GM19351 (cell line): ENCODE measurements at regions not wholly inside any gene's neighbourhood (a gene's known extent, or its start where the extent isn't known, plus 50 kb on each side); places are given as distances from the start of the nearest gene placed in this dataset.
A peak's percentile ranks its signal among the peaks of the same experiment; 100 is the strongest.

Experiments used
- ATAC-seq: cut with Tn5 transposase; IDR thresholded peaks from one replicate; pipeline ENCODE4 v1.9.1; 2021; ENCODE audit warnings: mild to moderate bottlenecking, moderate library complexity; ENCODE audit not compliant: unreplicated experiment

GRCh38 chr10:10826125-10826524 lies 191.5 kb upstream of the CELF2 start:
- no peak for ATAC-seq

- no peak for ATAC-seq
Observed at GRCh38 chr10:10828623-10829022, 189.0 kb upstream of the CELF2 start.

GRCh38 chr10:10829576-10829975 lies 188.1 kb upstream of the CELF2 start:
- no peak for ATAC-seq

GRCh38 chr10:10830293-10830986 lies 187.2 kb upstream of the CELF2 start:
- no peak for ATAC-seq

- no peak for ATAC-seq
Observed at GRCh38 chr10:10831085-10831484, 186.6 kb upstream of the CELF2 start.

GRCh38 chr10:10833955-10834354 lies 183.7 kb upstream of the CELF2 start:
- no peak for ATAC-seq

- no peak for ATAC-seq
Observed at GRCh38 chr10:10844251-10844650, 173.4 kb upstream of the CELF2 start.

GRCh38 chr10:10845185-10845584 lies 172.5 kb upstream of the CELF2 start:
- no peak for ATAC-seq

GRCh38 chr10:10845826-10846503 lies 171.7 kb upstream of the CELF2 start:
- no peak for ATAC-seq

GRCh38 chr10:10846504-10846900 lies 171.2 kb upstream of the CELF2 start:
- no peak for ATAC-seq

GRCh38 chr10:10847387-10847786 lies 170.3 kb upstream of the CELF2 start:
- no peak for ATAC-seq

GRCh38 chr10:10848488-10849111 lies 169.1 kb upstream of the CELF2 start:
- ATAC-seq = no peak

GRCh38 chr10:10849306-10849705 lies 168.4 kb upstream of the CELF2 start:
- ATAC-seq = no peak

GRCh38 chr10:10850214-10850613 lies 167.5 kb upstream of the CELF2 start:
- no peak for ATAC-seq

- ATAC-seq = no peak
Observed at GRCh38 chr10:10852464-10852863, 165.2 kb upstream of the CELF2 start.

GRCh38 chr10:10853954-10854353 lies 163.7 kb upstream of the CELF2 start:
- no peak for ATAC-seq

GRCh38 chr10:10854725-10855124 lies 162.9 kb upstream of the CELF2 start:
- ATAC-seq = peak; percentile 27

- ATAC-seq = peak; percentile 95
Observed at GRCh38 chr10:10855151-10855581, 162.5 kb upstream of the CELF2 start.

- ATAC-seq = no peak
Observed at GRCh38 chr10:10860455-10860976, 157.2 kb upstream of the CELF2 start.

- no peak for ATAC-seq
Observed at GRCh38 chr10:10865303-10865702, 152.4 kb upstream of the CELF2 start.

GRCh38 chr10:10865913-10866312 lies 151.8 kb upstream of the CELF2 start:
- no peak for ATAC-seq

- peak; percentile 88 for ATAC-seq
Observed at GRCh38 chr10:10869592-10869991, 148.1 kb upstream of the CELF2 start.
